ENCODE measurements at regions not wholly inside any gene's neighbourhood (a gene's known extent, or its start where the extent isn't known, plus 50 kb on each side); places are given as distances from the start of the nearest gene placed in this dataset.

DNA sequence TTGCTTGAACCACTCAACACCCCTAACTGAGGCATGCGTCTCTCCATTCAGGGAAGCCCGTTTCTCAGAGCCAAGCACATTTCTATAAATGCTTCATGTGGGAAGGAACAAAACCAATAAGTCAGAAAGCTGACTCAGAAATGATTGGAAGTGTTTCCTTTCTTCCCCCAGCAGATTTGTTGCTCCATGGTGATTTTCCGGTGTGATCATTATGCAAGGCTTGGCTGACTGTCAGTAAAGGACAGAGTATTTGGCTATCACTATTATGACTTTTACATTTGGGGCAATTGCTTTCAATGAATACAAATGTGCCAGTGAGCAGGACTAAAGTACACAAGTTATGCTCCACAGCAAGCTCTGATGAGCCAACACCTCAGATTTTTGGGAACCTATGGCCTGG is 53.3 kb upstream of the ZC3H11B start:
- TF ChIP-seq, protein P1, sequence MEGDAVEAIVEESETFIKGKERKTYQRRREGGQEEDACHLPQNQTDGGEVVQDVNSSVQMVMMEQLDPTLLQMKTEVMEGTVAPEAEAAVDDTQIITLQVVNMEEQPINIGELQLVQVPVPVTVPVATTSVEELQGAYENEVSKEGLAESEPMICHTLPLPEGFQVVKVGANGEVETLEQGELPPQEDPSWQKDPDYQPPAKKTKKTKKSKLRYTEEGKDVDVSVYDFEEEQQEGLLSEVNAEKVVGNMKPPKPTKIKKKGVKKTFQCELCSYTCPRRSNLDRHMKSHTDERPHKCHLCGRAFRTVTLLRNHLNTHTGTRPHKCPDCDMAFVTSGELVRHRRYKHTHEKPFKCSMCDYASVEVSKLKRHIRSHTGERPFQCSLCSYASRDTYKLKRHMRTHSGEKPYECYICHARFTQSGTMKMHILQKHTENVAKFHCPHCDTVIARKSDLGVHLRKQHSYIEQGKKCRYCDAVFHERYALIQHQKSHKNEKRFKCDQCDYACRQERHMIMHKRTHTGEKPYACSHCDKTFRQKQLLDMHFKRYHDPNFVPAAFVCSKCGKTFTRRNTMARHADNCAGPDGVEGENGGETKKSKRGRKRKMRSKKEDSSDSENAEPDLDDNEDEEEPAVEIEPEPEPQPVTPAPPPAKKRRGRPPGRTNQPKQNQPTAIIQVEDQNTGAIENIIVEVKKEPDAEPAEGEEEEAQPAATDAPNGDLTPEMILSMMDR (IDR thresholded peaks at IDR 0.05), result no peak
- no peak for TF ChIP-seq POLR2A (IDR thresholded peaks at IDR 0.05; ENCODE audit: low read length)
- TF ChIP-seq CHD4 (IDR thresholded peaks at IDR 0.05; ENCODE audit: borderline replicate concordance), result no peak

Measured in A549 (cell line).